Activated T-cell treated with anti-CD3 and anti-CD28 coated beads, Interleukin-2, amount 50 U/mL, for 72 hours (primary cell): ENCODE measurements at regions not wholly inside any gene's neighbourhood (a gene's known extent, or its start where the extent isn't known, plus 50 kb on each side); places are given as distances from the start of the nearest gene placed in this dataset.

Experiments
- ATAC-seq, 2 donors: fragments of 150-1000 bp; cut with Tn5 transposase; replicated peaks in 1 of 2; 2 replicates each; pipeline ENCODE4 v1.10.0; 2021; ENCODE audit warnings: moderate library complexity in 2 of 2, mild to moderate bottlenecking in 1 of 2
- DNase-seq, 2 donors: peaks; one replicate each; pipeline ENCODE4 v3.0.0; 2021 to 2022; ENCODE audit warnings: mixed read lengths in 1 of 2
- H3K27ac Mint-ChIP-seq: one replicate; pipeline ENCODE4 v1.8.0; 2022; ENCODE audit warnings: mild to moderate bottlenecking, moderate library complexity, mixed read lengths
- H3K27me3 Mint-ChIP-seq: one replicate; pipeline ENCODE4 v1.8.0; 2022; ENCODE audit warnings: low read depth, mixed read lengths
- H3K36me3 Mint-ChIP-seq, 2 donors: one replicate each; pipeline ENCODE4 v1.8.0; 2022; ENCODE audit warnings: mixed read lengths in 2 of 2, mild to moderate bottlenecking in 1 of 2; ENCODE audit not compliant: insufficient read depth in 2 of 2
- H3K4me1 Mint-ChIP-seq: one replicate; pipeline ENCODE4 v1.8.0; 2022; ENCODE audit warnings: low read depth, mixed read lengths
- H3K4me3 Mint-ChIP-seq, 2 donors: one replicate each; pipeline ENCODE4 v1.8.0; 2022; ENCODE audit warnings: mild to moderate bottlenecking in 2 of 2, mixed read lengths in 2 of 2, moderate library complexity in 2 of 2
- H3K9me3 Mint-ChIP-seq, 2 donors: one replicate each; pipeline ENCODE4 v1.8.0; 2022; ENCODE audit warnings: mixed read lengths in 2 of 2

- Mint-ChIP-seq H3K27ac (no peak overlapping the region), H3K4me1 (no peaks in the 10 kb centered on the region), H3K4me3 (no peak overlapping the region), H3K27me3 (no peaks in the 10 kb centered on the region), H3K36me3 (no peaks in the 10 kb centered on the region), H3K9me3 (no peaks in the 10 kb centered on the region)
- DNase-seq (no peak), ATAC-seq (no peak)
Measured at GRCh38 chr14:25140411-25140810, 90.5 kb upstream of the STXBP6 start.

GRCh38 chr14:25136811-25137210 is 86.9 kb upstream of the STXBP6 start:
- no peaks in the 10 kb centered on the region for H3K36me3 Mint-ChIP-seq
- H3K27ac Mint-ChIP-seq, result no peak overlapping the region
- no peaks in the 10 kb centered on the region for H3K9me3 Mint-ChIP-seq
- H3K4me1 Mint-ChIP-seq, result no peaks in the 10 kb centered on the region
- H3K4me3 Mint-ChIP-seq, result no peak overlapping the region
- peaks cover 25% of the 10 kb centered on the region for H3K27me3 Mint-ChIP-seq
- ATAC-seq (no peak), DNase-seq (no peak)

GRCh38 chr14:25134184-25134583 is 84.2 kb upstream of the STXBP6 start:
- Mint-ChIP-seq H3K27ac (no peak overlapping the region), H3K4me1 (no peaks in the 10 kb centered on the region), H3K36me3 (no peaks in the 10 kb centered on the region), H3K4me3 (no peak overlapping the region), H3K27me3 (peaks cover 35% of the 10 kb centered on the region), H3K9me3 (no peaks in the 10 kb centered on the region)
- ATAC-seq, result no peak
- no peak for DNase-seq

GRCh38 chr14:25132732-25133422 is 82.9 kb upstream of the STXBP6 start:
- ATAC-seq (peak; percentile 75 to 87), DNase-seq (peak; percentile 40 to 56)
- Mint-ChIP-seq H3K9me3 (no peaks in the 10 kb centered on the region), H3K27me3 (peaks cover 35% of the 10 kb centered on the region), H3K36me3 (no peaks in the 10 kb centered on the region), H3K27ac (no peak overlapping the region), H3K4me3 (peak overlapping the region in 1 of 2 donors; percentile 35), H3K4me1 (no peaks in the 10 kb centered on the region)

- Mint-ChIP-seq H3K4me1 (no peaks in the 10 kb centered on the region), H3K27me3 (peaks cover 35% of the 10 kb centered on the region), H3K36me3 (no peaks in the 10 kb centered on the region), H3K9me3 (no peaks in the 10 kb centered on the region), H3K4me3 (no peak overlapping the region), H3K27ac (no peak overlapping the region)
- no peak for ATAC-seq
- no peak for DNase-seq
Measured at GRCh38 chr14:25132094-25132493, 82.1 kb upstream of the STXBP6 start.

- ATAC-seq, result no peak
Measured at GRCh38 chr14:25122843-25123242, 72.9 kb upstream of the STXBP6 start.

GRCh38 chr14:25122211-25122610 is 72.3 kb upstream of the STXBP6 start:
- H3K36me3 Mint-ChIP-seq, result no peaks in the 10 kb centered on the region
- H3K4me1 Mint-ChIP-seq, result no peaks in the 10 kb centered on the region
- no peak for DNase-seq
- H3K27me3 Mint-ChIP-seq, result no peaks in the 10 kb centered on the region
- ATAC-seq, result no peak
- no peak overlapping the region for H3K4me3 Mint-ChIP-seq
- H3K9me3 Mint-ChIP-seq, result no peaks in the 10 kb centered on the region
- H3K27ac Mint-ChIP-seq, result no peak overlapping the region

More at GRCh38 chr14:25122843-25123242, 72.9 kb upstream of the STXBP6 start:
- Mint-ChIP-seq H3K4me3 (no peak overlapping the region), H3K27me3 (no peaks in the 10 kb centered on the region), H3K27ac (no peak overlapping the region), H3K9me3 (no peaks in the 10 kb centered on the region), H3K4me1 (no peaks in the 10 kb centered on the region), H3K36me3 (no peaks in the 10 kb centered on the region)
- DNase-seq, result no peak

- H3K27me3 Mint-ChIP-seq, result no peaks in the 10 kb centered on the region
- H3K4me1 Mint-ChIP-seq, result no peaks in the 10 kb centered on the region
- no peak overlapping the region for H3K27ac Mint-ChIP-seq
- no peaks in the 10 kb centered on the region for H3K9me3 Mint-ChIP-seq
- no peak overlapping the region for H3K4me3 Mint-ChIP-seq
- ATAC-seq (no peak), DNase-seq (no peak)
- no peaks in the 10 kb centered on the region for H3K36me3 Mint-ChIP-seq
Measured at GRCh38 chr14:25121337-25122129, 71.6 kb upstream of the STXBP6 start.

- H3K9me3 Mint-ChIP-seq, result no peaks in the 10 kb centered on the region
- no peaks in the 10 kb centered on the region for H3K4me1 Mint-ChIP-seq
- no peaks in the 10 kb centered on the region for H3K27me3 Mint-ChIP-seq
Measured at GRCh38 chr14:25120261-25120660, 70.3 kb upstream of the STXBP6 start.

GRCh38 chr14:25118671-25119070 is 68.7 kb upstream of the STXBP6 start:
- no peak overlapping the region for H3K4me3 Mint-ChIP-seq
- ATAC-seq (no peak), DNase-seq (no peak)
- no peaks in the 10 kb centered on the region for H3K36me3 Mint-ChIP-seq
- H3K27ac Mint-ChIP-seq, result no peak overlapping the region
- peaks cover 2% of the 10 kb centered on the region for H3K27me3 Mint-ChIP-seq
- H3K9me3 Mint-ChIP-seq, result no peaks in the 10 kb centered on the region
- H3K4me1 Mint-ChIP-seq, result no peaks in the 10 kb centered on the region

More at GRCh38 chr14:25120261-25120660, 70.3 kb upstream of the STXBP6 start:
- Mint-ChIP-seq H3K36me3 (no peaks in the 10 kb centered on the region), H3K4me3 (no peak overlapping the region), H3K27ac (no peak overlapping the region)
- ATAC-seq (no peak), DNase-seq (no peak)

- H3K9me3 Mint-ChIP-seq, result no peaks in the 10 kb centered on the region
- no peak overlapping the region for H3K4me3 Mint-ChIP-seq
- no peak for ATAC-seq
- H3K4me1 Mint-ChIP-seq, result no peaks in the 10 kb centered on the region
- no peak for DNase-seq
- H3K27ac Mint-ChIP-seq, result no peak overlapping the region
- H3K36me3 Mint-ChIP-seq, result no peaks in the 10 kb centered on the region
- peaks cover 8% of the 10 kb centered on the region for H3K27me3 Mint-ChIP-seq
Measured at GRCh38 chr14:25117342-25117741, 67.4 kb upstream of the STXBP6 start.

- peaks cover 8% of the 10 kb centered on the region for H3K27me3 Mint-ChIP-seq
- H3K27ac Mint-ChIP-seq, result no peak overlapping the region
- no peak for ATAC-seq
- H3K4me3 Mint-ChIP-seq, result no peak overlapping the region
- H3K36me3 Mint-ChIP-seq, result no peaks in the 10 kb centered on the region
- H3K4me1 Mint-ChIP-seq, result no peaks in the 10 kb centered on the region
- no peak for DNase-seq
- H3K9me3 Mint-ChIP-seq, result no peaks in the 10 kb centered on the region
Measured at GRCh38 chr14:25116607-25117006, 66.7 kb upstream of the STXBP6 start.

GRCh38 chr14:25113394-25113793 is 63.4 kb upstream of the STXBP6 start:
- ATAC-seq, result no peak
- H3K4me1 Mint-ChIP-seq, result no peaks in the 10 kb centered on the region
- H3K9me3 Mint-ChIP-seq, result no peaks in the 10 kb centered on the region
- no peaks in the 10 kb centered on the region for H3K36me3 Mint-ChIP-seq
- H3K4me3 Mint-ChIP-seq, result no peak overlapping the region
- H3K27me3 Mint-ChIP-seq, result peaks cover 8% of the 10 kb centered on the region
- no peak overlapping the region for H3K27ac Mint-ChIP-seq
- DNase-seq, result no peak
